Left ventricle myocardium inferior (tissue), 1 donor: ENCODE measurements at regions not wholly inside any gene's neighbourhood (a gene's known extent, or its start where the extent isn't known, plus 50 kb on each side); places are given as distances from the start of the nearest gene placed in this dataset.

Experiments
- DNase-seq: peaks from one replicate; pipeline ENCODE4 v3.0.0-alpha.2; 2020
- H3K27ac ChIP-seq: fragments of 200-600 bp; replicated peaks from 2 replicates; pipeline ENCODE4 v1.8.0; 2021
- H3K27me3 ChIP-seq: fragments of 200-600 bp; 2 replicates; pipeline ENCODE4 v1.8.0; 2021; ENCODE audit warnings: low read depth
- H3K36me3 ChIP-seq: fragments of 200-600 bp; 2 replicates; pipeline ENCODE4 v1.8.0; 2021
- H3K4me1 ChIP-seq: fragments of 200-600 bp; 2 replicates; pipeline ENCODE4 v1.8.0; 2021
- H3K4me3 ChIP-seq: fragments of 200-600 bp; 2 replicates; pipeline ENCODE4 v1.8.0; 2021; ENCODE audit warnings: mild to moderate bottlenecking, moderate library complexity
- H3K9me3 ChIP-seq: fragments of 200-600 bp; replicated peaks from 2 replicates; pipeline ENCODE4 v1.8.0; 2021
- intact Hi-C: fragments of 100-400 bp; cut with micrococcal nuclease; formaldehyde crosslinking; loops from one replicate; pipeline ENCODE4 v1.11.0; 2022
- TF ChIP-seq, protein P1 (sequence below): fragments of 200-600 bp; IDR thresholded peaks from 2 replicates; pipeline ENCODE4 v1.8.0; 2021; ENCODE audit warnings: antibody characterized with exemption, mild to moderate bottlenecking, borderline replicate concordance
- donor health status: DM: no; HTN: yes; CAD: no; lungs with severe emphysema.

DNA sequence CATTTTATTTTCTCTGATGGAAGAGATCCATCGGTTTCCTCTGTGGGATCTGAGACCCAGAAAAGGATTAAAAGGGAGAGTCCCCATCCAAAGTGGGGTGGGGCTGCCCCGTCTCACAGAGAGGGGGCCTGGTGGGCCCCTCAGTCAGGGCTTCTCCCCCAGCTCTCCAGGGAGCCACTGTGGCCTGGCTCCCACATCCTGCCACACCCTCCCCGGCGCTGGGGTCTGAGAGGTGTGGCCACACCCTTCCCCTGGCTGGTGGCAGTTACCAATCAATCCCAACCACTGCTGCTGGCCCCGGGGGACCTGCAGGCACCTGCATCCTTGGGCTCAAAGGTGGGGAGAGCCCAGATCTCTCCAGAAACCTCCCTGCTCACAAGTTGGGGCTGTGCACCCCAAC lies 161.8 kb upstream of the IQSEC1 start:
- peaks cover 78% of the 10 kb centered on the region for H3K27me3 ChIP-seq
- DNase-seq = no peak
- H3K9me3 ChIP-seq = no peaks in the 10 kb centered on the region
- H3K27ac ChIP-seq = peak overlapping the region; percentile 30
- TF ChIP-seq, protein P1, sequence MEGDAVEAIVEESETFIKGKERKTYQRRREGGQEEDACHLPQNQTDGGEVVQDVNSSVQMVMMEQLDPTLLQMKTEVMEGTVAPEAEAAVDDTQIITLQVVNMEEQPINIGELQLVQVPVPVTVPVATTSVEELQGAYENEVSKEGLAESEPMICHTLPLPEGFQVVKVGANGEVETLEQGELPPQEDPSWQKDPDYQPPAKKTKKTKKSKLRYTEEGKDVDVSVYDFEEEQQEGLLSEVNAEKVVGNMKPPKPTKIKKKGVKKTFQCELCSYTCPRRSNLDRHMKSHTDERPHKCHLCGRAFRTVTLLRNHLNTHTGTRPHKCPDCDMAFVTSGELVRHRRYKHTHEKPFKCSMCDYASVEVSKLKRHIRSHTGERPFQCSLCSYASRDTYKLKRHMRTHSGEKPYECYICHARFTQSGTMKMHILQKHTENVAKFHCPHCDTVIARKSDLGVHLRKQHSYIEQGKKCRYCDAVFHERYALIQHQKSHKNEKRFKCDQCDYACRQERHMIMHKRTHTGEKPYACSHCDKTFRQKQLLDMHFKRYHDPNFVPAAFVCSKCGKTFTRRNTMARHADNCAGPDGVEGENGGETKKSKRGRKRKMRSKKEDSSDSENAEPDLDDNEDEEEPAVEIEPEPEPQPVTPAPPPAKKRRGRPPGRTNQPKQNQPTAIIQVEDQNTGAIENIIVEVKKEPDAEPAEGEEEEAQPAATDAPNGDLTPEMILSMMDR = no peak
- no peak overlapping the region for H3K4me3 ChIP-seq
- intact Hi-C loops = no loop called here
- peaks cover 17% of the 10 kb centered on the region for H3K4me1 ChIP-seq
- H3K36me3 ChIP-seq = no peaks in the 10 kb centered on the region

DNA sequence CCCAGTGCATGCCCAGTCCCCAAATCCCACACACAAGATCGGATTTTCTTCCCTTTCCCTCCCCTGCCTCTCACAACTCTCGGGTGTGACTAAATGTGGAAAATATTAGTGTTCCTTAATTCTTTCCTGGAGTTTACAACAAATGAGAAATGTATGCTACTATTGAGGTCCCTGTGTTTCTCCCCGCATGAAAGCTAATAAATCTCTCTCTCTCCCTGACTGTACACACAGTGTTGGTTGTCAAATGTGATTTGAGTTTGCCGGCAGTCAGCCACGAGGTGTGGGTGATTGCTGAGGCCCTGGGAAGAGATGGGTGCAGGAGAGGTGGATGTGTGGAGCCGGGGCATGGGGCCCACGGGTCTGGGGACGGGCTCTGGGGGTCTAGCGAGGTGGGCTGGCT lies 161.4 kb upstream of the IQSEC1 start:
- Histone ChIP-seq H3K9me3 (no peaks in the 10 kb centered on the region), H3K4me3 (no peak overlapping the region), H3K36me3 (no peaks in the 10 kb centered on the region), H3K27ac (peak overlapping the region; percentile 30), H3K4me1 (peaks cover 17% of the 10 kb centered on the region), H3K27me3 (peaks cover 74% of the 10 kb centered on the region)
- DNase-seq = no peak
- intact Hi-C loops = no loop called here
- TF ChIP-seq, protein P1 = no peak

DNA sequence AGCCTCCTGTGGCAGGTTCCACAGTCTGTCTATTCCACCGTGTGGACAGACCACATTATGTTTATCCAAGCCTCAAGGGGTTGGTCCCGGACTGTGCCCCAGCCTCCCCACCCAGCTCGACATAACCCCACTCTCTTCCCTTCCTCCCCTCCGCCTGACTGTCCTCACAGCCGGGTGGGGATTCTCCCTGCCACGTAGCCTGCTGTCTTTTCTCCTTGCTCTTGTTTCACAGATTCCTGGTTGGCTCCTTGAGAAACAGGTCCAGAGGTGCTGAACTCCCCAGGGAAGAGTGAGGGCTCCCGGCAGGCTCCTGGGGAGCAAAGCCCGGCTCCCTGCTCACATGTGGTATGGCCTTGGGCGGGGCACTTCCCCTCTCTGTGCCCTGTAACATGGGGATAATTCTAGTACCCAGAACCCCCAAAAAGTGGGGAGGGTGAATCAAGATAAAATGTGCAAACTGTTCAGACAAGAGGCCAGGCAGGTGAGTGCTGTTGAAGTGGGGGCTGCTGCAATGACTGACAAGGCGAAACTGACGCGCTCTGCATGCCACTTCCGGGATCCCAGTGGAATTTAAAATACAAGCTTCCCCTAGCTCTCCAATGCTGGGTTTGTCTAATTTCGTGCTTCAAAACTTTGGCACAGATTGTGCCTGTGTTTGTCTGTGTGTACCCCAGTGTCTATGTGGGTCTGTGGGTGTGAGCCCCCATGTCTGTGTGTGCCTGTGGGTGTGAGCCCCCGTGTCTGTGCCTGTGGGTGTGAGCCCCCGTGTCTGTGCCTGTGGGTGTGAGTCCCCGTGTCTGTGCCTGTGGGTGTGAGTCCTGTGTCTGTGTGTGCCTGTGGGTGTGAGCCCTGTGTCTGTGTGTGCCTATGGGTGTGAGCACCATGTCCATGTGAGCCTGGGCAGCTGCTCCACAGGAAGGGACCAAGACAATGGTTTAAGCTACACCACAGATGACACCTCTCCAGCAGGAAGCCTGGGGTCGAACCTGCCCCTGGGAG lies 160.6 kb upstream of the IQSEC1 start:
- DNase-seq = no peak
- intact Hi-C loops = no loop called here
- Histone ChIP-seq H3K27me3 (peaks cover 72% of the 10 kb centered on the region), H3K9me3 (no peaks in the 10 kb centered on the region), H3K36me3 (no peaks in the 10 kb centered on the region), H3K4me3 (no peak overlapping the region), H3K27ac (no peak overlapping the region), H3K4me1 (peaks cover 17% of the 10 kb centered on the region)
- TF ChIP-seq, protein P1 = no peak

DNA sequence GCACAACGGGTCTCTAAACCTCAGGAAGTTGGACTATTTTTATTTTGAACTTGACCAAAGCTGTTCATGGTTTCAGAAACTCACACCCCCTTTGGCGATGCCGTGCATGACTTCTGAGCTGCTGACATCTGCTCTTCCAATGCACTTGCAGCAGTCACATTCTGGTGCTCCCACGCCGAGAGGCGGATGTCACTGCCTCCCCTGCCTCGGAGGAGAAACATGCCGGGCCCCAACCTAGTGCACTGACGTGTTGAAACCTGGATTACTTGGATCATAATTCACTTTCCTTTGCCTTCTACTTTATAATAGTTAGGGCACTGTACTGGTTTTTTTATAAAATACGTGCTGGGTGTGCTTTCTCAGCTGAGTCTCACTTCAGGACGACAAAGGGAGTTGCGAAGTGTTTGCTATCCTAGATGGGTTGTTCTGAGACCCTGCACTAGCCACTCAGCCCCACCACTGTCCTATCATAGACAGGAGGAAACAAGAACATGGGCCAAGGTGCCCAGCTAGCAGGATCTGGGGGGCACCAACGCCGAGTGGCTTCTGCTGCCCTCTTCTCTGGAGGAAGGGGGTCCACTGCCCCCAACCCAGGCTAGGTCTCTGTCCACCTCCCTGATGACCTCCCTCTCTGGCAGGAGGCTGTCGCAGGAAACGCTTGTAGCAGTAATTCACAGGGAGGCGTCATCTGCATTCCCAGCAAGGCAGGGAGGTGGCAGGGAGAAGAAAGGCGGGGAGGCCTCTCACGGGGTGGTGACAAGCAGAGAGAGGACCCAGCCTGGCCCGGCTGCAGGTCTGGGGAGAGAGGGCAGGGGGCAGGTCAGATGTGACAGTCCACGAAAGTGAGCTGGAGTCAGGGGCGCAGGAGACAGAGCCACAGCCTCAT lies 158.8 kb upstream of the IQSEC1 start:
- H3K27me3 ChIP-seq = peaks cover 61% of the 10 kb centered on the region
- no peaks in the 10 kb centered on the region for H3K9me3 ChIP-seq
- no peaks in the 10 kb centered on the region for H3K36me3 ChIP-seq
- no peak overlapping the region for H3K27ac ChIP-seq
- TF ChIP-seq, protein P1 = no peak
- DNase-seq = no peak
- peaks cover 26% of the 10 kb centered on the region for H3K4me1 ChIP-seq
- no peak overlapping the region for H3K4me3 ChIP-seq
- intact Hi-C loops = no loop called here

- H3K27me3 ChIP-seq = peaks cover 35% of the 10 kb centered on the region
- H3K9me3 ChIP-seq = no peaks in the 10 kb centered on the region
- no peak overlapping the region for H3K27ac ChIP-seq
- peaks cover 11% of the 10 kb centered on the region for H3K4me1 ChIP-seq
- no peak overlapping the region for H3K4me3 ChIP-seq
- intact Hi-C loops = no loop called here
- DNase-seq = no peak
- TF ChIP-seq, protein P1 = peak; percentile 33
- no peaks in the 10 kb centered on the region for H3K36me3 ChIP-seq
These were observed 156.2 kb upstream of the IQSEC1 start for GRCh38 chr3:13229273-13229949.
